Peyer's patch (tissue), 4 donors: ENCODE measurements at regions not wholly inside any gene's neighbourhood (a gene's known extent, or its start where the extent isn't known, plus 50 kb on each side); places are given as distances from the start of the nearest gene placed in this dataset.

Experiments used
- POLR2A ChIP-seq, 2 donors: fragments of 450-650 bp; IDR thresholded peaks; one replicate each; pipeline ENCODE4 v1.5.1; 2017; ENCODE audit warnings: antibody characterized with exemption in 2 of 2, mild to moderate bottlenecking in 2 of 2, moderate library complexity in 2 of 2
- TF ChIP-seq, protein P1 (sequence below), 6 experiments: fragments of 450-650 bp in 4 of 6; fragments of 200-600 bp in 2 of 6; sonication (generic) in 1 of 6; IDR thresholded peaks; one replicate each; pipeline ENCODE4 v1.5.1; 2017 to 2019; ENCODE audit warnings: antibody characterized with exemption in 6 of 6, mild to moderate bottlenecking in 3 of 6, moderate library complexity in 1 of 6

DNA sequence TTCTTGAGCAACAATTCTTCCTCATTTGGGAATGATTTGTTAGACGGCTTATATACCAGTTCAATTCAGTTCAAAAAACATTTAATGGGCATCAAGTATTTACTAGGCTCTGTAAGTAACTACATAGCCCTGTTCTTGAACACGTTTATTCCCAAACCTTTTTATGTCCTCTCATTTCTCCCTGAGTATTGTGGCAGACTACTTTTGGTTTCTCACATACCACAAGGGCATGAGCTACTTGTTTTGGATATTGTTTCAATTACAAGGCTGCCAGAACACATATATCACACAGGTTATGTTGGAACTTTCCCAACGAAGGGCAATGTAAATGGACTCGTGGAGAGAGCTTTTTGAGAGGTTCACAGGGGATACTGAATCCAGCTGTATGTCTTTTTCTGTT lies 363.8 kb upstream of the NAALADL2 start:
- TF ChIP-seq, protein P1, sequence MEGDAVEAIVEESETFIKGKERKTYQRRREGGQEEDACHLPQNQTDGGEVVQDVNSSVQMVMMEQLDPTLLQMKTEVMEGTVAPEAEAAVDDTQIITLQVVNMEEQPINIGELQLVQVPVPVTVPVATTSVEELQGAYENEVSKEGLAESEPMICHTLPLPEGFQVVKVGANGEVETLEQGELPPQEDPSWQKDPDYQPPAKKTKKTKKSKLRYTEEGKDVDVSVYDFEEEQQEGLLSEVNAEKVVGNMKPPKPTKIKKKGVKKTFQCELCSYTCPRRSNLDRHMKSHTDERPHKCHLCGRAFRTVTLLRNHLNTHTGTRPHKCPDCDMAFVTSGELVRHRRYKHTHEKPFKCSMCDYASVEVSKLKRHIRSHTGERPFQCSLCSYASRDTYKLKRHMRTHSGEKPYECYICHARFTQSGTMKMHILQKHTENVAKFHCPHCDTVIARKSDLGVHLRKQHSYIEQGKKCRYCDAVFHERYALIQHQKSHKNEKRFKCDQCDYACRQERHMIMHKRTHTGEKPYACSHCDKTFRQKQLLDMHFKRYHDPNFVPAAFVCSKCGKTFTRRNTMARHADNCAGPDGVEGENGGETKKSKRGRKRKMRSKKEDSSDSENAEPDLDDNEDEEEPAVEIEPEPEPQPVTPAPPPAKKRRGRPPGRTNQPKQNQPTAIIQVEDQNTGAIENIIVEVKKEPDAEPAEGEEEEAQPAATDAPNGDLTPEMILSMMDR (IDR thresholded peaks at IDR 0.05): no peak
- TF ChIP-seq POLR2A (IDR thresholded peaks at IDR 0.05): no peak
